Uterus (tissue), 3 donors: ENCODE measurements at regions not wholly inside any gene's neighbourhood (a gene's known extent, or its start where the extent isn't known, plus 50 kb on each side); places are given as distances from the start of the nearest gene placed in this dataset.

Experiments
- DNase-seq, 2 donors: peaks; one replicate each; pipeline ENCODE4 v3.0.0-alpha.2; 2019 to 2020
- H3K27ac ChIP-seq, 2 donors: fragments of 200-600 bp; sonication (generic); 1 replicate in 1 of 2; 2 replicates in 1 of 2; pipeline ENCODE4 v1.5.1; 2016 to 2018
- H3K27me3 ChIP-seq, 2 donors: fragments of 200-600 bp; sonication (generic); one replicate each; pipeline ENCODE4 v1.5.1; 2018 to 2019; ENCODE audit warnings: control low read depth in 1 of 2
- H3K36me3 ChIP-seq, 2 donors: fragments of 200-600 bp; sonication (generic); one replicate each; pipeline ENCODE4 v1.5.1; 2019; ENCODE audit warnings: control low read depth in 1 of 2
- H3K4me1 ChIP-seq, 2 donors: fragments of 200-600 bp; sonication (generic); one replicate each; pipeline ENCODE4 v1.5.1; 2018 to 2019; ENCODE audit warnings: control low read depth in 1 of 2
- H3K4me3 ChIP-seq, 2 donors: fragments of 200-600 bp; sonication (generic); 1 replicate in 1 of 2; 2 replicates in 1 of 2; pipeline ENCODE4 v1.5.1; 2018 to 2019; ENCODE audit warnings: mild to moderate bottlenecking in 1 of 2
- H3K9me3 ChIP-seq, 2 donors: fragments of 200-600 bp; sonication (generic); one replicate each; pipeline ENCODE4 v1.5.1; 2019; ENCODE audit warnings: control low read depth in 1 of 2
- POLR2A ChIP-seq, 2 donors: fragments of 450-650 bp; IDR thresholded peaks; one replicate each; pipeline ENCODE4 v1.6.1; 2016; ENCODE audit warnings: antibody characterized with exemption in 2 of 2, mild to moderate bottlenecking in 1 of 2, moderate library complexity in 1 of 2
- intact Hi-C: fragments of 100-400 bp; cut with DNase I; formaldehyde crosslinking; loops from one replicate; pipeline ENCODE4 v1.15.1; 2023; ENCODE audit warnings: low total_unique reads
- TF ChIP-seq, protein P1 (sequence below), 4 experiments: fragments of 200-600 bp in 2 of 4; fragments of 450-650 bp in 2 of 4; sonication (generic) in 2 of 4; IDR thresholded peaks; one replicate each; pipeline ENCODE4 v1.5.1; 2016 to 2019; ENCODE audit warnings: antibody characterized with exemption in 4 of 4, mild to moderate bottlenecking in 2 of 4, moderate library complexity in 1 of 4
- donor health status: DM: yes; HTN: yes; CAD: no.

DNA sequence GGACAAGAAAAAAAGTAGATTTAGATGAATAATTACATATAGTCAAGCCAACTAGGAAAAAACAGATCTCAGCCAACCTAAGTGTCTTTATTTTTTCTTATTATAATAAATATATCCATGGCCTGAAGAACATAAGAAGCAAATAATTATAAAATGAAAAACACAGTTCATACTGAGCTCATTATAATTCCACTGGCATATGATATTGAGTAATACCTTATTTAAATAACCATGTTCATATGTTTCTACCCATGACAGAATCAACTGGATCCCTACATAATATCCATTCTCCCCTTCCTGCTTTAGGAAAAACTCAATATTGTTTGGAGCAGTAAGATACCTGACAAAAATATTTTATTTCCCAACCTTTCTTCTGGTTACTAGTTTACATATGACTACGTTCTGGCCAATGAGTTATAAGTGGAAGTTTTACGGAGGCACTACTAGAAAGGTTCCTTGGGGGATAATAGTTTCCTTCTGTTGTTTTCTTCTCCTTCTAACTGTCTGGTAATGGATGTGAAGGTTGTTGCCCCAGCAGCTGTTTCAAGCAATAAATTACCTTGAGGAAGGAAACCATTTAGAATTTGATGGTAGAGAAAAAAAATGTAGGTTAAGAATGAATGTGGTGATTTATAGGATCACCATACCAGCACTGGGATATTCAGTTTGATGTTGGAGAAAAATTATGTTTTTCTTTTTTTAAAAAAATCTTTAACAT, 184.1 kb upstream of the MBNL1 start:
- intact Hi-C loops = no loop called here
- Histone ChIP-seq H3K9me3 (no peaks in the 10 kb centered on the region), H3K36me3 (no peaks in the 10 kb centered on the region), H3K4me3 (no peak overlapping the region), H3K4me1 (no peaks in the 10 kb centered on the region), H3K27me3 (no peaks in the 10 kb centered on the region), H3K27ac (peak overlapping the region in 1 of 2 donors; percentile 62)
- TF ChIP-seq POLR2A (IDR thresholded peaks at IDR 0.05) = no peak
- TF ChIP-seq, protein P1, sequence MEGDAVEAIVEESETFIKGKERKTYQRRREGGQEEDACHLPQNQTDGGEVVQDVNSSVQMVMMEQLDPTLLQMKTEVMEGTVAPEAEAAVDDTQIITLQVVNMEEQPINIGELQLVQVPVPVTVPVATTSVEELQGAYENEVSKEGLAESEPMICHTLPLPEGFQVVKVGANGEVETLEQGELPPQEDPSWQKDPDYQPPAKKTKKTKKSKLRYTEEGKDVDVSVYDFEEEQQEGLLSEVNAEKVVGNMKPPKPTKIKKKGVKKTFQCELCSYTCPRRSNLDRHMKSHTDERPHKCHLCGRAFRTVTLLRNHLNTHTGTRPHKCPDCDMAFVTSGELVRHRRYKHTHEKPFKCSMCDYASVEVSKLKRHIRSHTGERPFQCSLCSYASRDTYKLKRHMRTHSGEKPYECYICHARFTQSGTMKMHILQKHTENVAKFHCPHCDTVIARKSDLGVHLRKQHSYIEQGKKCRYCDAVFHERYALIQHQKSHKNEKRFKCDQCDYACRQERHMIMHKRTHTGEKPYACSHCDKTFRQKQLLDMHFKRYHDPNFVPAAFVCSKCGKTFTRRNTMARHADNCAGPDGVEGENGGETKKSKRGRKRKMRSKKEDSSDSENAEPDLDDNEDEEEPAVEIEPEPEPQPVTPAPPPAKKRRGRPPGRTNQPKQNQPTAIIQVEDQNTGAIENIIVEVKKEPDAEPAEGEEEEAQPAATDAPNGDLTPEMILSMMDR (IDR thresholded peaks at IDR 0.05) = no peak
- no peak for DNase-seq

DNA sequence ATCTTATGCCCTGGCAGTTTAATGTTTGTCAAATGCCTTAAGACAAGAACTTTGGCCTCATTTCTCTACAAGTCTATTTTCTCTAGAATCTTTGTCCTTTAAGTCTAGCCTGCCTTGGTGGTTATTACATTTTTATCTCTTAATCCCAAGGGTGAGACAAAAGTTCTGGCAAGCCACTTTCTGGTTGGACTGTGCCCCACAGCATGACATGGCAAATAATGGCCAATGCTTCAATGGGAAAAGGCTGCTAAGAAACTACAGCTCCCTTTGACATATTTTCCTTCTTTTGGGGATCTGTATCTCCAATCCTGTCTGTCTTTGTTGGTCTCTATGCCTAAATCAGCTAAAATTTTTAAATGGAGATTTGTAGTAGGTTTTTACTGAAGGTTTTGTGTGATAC, 181.6 kb upstream of the MBNL1 start:
- no peak for TF ChIP-seq POLR2A (IDR thresholded peaks at IDR 0.05)
- TF ChIP-seq, protein P1 (IDR thresholded peaks at IDR 0.05) = no peak
- Histone ChIP-seq H3K27ac (peak overlapping the region; percentile 47 to 62), H3K36me3 (no peaks in the 10 kb centered on the region), H3K4me3 (no peak overlapping the region), H3K9me3 (no peaks in the 10 kb centered on the region), H3K4me1 (no peaks in the 10 kb centered on the region), H3K27me3 (no peaks in the 10 kb centered on the region)
- intact Hi-C loops = no loop called here
- DNase-seq = no peak

DNA sequence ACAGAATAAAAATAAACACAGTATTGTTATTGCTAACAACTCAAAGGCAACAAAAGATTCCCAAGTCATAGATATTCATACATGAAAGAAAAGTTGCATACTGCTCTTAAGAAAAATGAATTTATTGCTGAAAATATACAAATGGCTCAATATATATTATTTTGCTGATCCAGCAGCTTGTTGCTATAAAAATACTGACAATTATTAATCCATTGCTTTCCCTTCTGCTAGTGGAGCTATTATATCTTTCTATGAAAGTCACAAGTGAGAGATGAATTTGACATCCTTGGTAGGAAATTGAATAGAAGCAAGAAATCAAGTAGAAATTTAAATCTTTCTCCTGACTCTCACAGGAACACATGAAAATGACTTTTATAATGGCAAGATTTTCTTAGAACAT, 179.2 kb upstream of the MBNL1 start:
- Histone ChIP-seq H3K9me3 (no peaks in the 10 kb centered on the region), H3K27me3 (no peaks in the 10 kb centered on the region), H3K4me3 (no peak overlapping the region), H3K4me1 (no peaks in the 10 kb centered on the region), H3K27ac (peak overlapping the region in 1 of 2 donors; percentile 48), H3K36me3 (no peaks in the 10 kb centered on the region)
- no peak for DNase-seq
- TF ChIP-seq, protein P1 (IDR thresholded peaks at IDR 0.05) = no peak
- no peak for TF ChIP-seq POLR2A (IDR thresholded peaks at IDR 0.05)
- intact Hi-C loops = no loop called here

DNA sequence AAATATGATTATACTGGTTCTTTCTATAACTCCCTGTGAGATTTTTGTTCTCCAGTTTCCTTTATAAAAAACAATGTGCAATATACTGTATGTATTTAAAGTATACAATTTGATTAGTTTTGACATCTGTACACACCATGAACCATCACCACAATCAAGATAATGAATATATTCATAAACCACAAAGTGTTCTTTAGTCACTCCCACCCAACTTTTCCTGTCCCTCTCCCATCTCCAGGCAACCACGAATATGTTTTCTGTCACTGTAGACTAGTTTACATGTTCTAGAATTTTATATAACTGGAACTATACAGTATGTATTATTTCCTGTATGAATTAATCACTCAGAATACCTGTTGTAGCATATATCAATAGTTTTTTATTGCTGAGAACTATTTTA, 177.0 kb upstream of the MBNL1 start:
- TF ChIP-seq POLR2A (IDR thresholded peaks at IDR 0.05) = no peak
- TF ChIP-seq, protein P1 (IDR thresholded peaks at IDR 0.05) = no peak
- DNase-seq = no peak
- no peaks in the 10 kb centered on the region for H3K4me1 ChIP-seq
- no peak overlapping the region for H3K4me3 ChIP-seq
- H3K36me3 ChIP-seq = no peaks in the 10 kb centered on the region
- no peaks in the 10 kb centered on the region for H3K9me3 ChIP-seq
- intact Hi-C loops = no loop called here
- H3K27me3 ChIP-seq = no peaks in the 10 kb centered on the region
- no peak overlapping the region for H3K27ac ChIP-seq

DNA sequence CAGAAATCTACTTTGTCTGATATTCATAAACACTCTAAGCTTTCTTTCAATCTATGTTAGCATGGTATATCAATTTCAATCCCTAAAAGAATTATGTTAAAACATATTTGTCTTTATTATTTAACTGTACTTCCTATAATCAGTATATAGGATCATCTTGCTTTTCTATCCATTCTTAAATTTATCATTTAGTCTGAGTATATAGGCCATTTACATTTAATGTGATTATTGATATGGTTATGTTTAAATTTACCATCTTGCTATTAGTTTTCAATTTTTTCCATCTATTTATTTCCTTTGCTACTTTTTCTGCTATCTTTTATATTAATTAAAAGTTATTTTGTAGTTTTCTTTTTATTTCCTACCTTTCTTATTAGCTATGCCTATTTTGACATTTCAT, 174.8 kb upstream of the MBNL1 start:
- Histone ChIP-seq H3K27me3 (no peaks in the 10 kb centered on the region), H3K4me1 (no peaks in the 10 kb centered on the region), H3K27ac (no peak overlapping the region), H3K4me3 (no peak overlapping the region), H3K36me3 (no peaks in the 10 kb centered on the region), H3K9me3 (no peaks in the 10 kb centered on the region)
- no peak for TF ChIP-seq POLR2A (IDR thresholded peaks at IDR 0.05)
- TF ChIP-seq, protein P1 (IDR thresholded peaks at IDR 0.05) = no peak
- intact Hi-C loops = no loop called here
- no peak for DNase-seq
